Fibroblast of skin of right quadriceps (primary cell): ENCODE measurements at regions not wholly inside any gene's neighbourhood (a gene's known extent, or its start where the extent isn't known, plus 50 kb on each side); places are given as distances from the start of the nearest gene placed in this dataset.

Source experiments
- DNase-seq: peaks from one replicate; pipeline ENCODE4 v3.0.0-alpha.2; 2013

GRCh38 chr4:15232366-15233263 is 195.2 kb upstream of the C1QTNF7 start:
- peak; percentile 76 for DNase-seq

- DNase-seq = no peak
These were observed 194.6 kb upstream of the C1QTNF7 start for GRCh38 chr4:15233264-15233597.

- no peak for DNase-seq
These were observed 194.2 kb upstream of the C1QTNF7 start for GRCh38 chr4:15233626-15234025.

GRCh38 chr4:15234116-15234855 is 193.5 kb upstream of the C1QTNF7 start:
- DNase-seq = peak; percentile 78

GRCh38 chr4:15234856-15235126 is 193.0 kb upstream of the C1QTNF7 start:
- peak; percentile 98 for DNase-seq

- DNase-seq = no peak
These were observed 192.7 kb upstream of the C1QTNF7 start for GRCh38 chr4:15235135-15235534.

- no peak for DNase-seq
These were observed 190.1 kb upstream of the C1QTNF7 start for GRCh38 chr4:15237648-15238230.

- DNase-seq = peak; percentile 59
These were observed 189.1 kb upstream of the C1QTNF7 start for GRCh38 chr4:15238720-15239119.

GRCh38 chr4:15239866-15240265 is 188.0 kb upstream of the C1QTNF7 start:
- DNase-seq = peak; percentile 87

- DNase-seq = peak; percentile 35
These were observed 187.1 kb upstream of the C1QTNF7 start for GRCh38 chr4:15240764-15241163.

- DNase-seq = no peak
These were observed 185.8 kb upstream of the C1QTNF7 start for GRCh38 chr4:15242021-15242420.

- peak; percentile 65 for DNase-seq
These were observed 183.5 kb upstream of the C1QTNF7 start for GRCh38 chr4:15244354-15244753.

- no peak for DNase-seq
These were observed 182.8 kb upstream of the C1QTNF7 start for GRCh38 chr4:15245006-15245530.

- peak; percentile 49 for DNase-seq
These were observed 177.8 kb upstream of the C1QTNF7 start for GRCh38 chr4:15250021-15250441.

- DNase-seq = no peak
These were observed 174.5 kb upstream of the C1QTNF7 start for GRCh38 chr4:15253349-15253748.

- DNase-seq = no peak
These were observed 173.5 kb upstream of the C1QTNF7 start for GRCh38 chr4:15254236-15254880.

GRCh38 chr4:15255537-15255936 is 172.3 kb upstream of the C1QTNF7 start:
- DNase-seq = no peak

- no peak for DNase-seq
These were observed 167.1 kb upstream of the C1QTNF7 start for GRCh38 chr4:15260758-15261157.

GRCh38 chr4:15262396-15262795 is 165.4 kb upstream of the C1QTNF7 start:
- peak; percentile 19 for DNase-seq

GRCh38 chr4:15270201-15270600 is 157.6 kb upstream of the C1QTNF7 start:
- peak; percentile 57 for DNase-seq

GRCh38 chr4:15286041-15286440 is 141.8 kb upstream of the C1QTNF7 start:
- no peak for DNase-seq

GRCh38 chr4:15291122-15291521 is 136.7 kb upstream of the C1QTNF7 start:
- peak; percentile 50 for DNase-seq

- no peak for DNase-seq
These were observed 134.1 kb upstream of the C1QTNF7 start for GRCh38 chr4:15293711-15294110.
